Liver (tissue), 8 donors: ENCODE measurements at regions not wholly inside any gene's neighbourhood (a gene's known extent, or its start where the extent isn't known, plus 50 kb on each side); places are given as distances from the start of the nearest gene placed in this dataset.

ENCODE experiments used
- DNase-seq: peaks from one replicate; pipeline ENCODE4 v3.0.0-alpha.2; 2017; ENCODE audit warnings: low spot score
- H3K27ac ChIP-seq, 2 donors: one replicate each; pipeline ENCODE4 v1.7.0; 2013; ENCODE audit warnings: inconsistent platforms in 2 of 2, low read length in 2 of 2, control low read depth in 1 of 2, low read depth in 1 of 2, mild to moderate bottlenecking in 1 of 2
- H3K27me3 ChIP-seq, 4 donors: one replicate each; pipeline versions ENCODE4 v1.6.1 to v1.7.0; 2013; ENCODE audit warnings: low read length in 3 of 4, inconsistent platforms in 1 of 4, mild to moderate bottlenecking in 1 of 4, moderate library complexity in 1 of 4; ENCODE audit not compliant: control insufficient read depth in 4 of 4, insufficient read depth in 4 of 4
- H3K36me3 ChIP-seq, 4 donors: one replicate each; pipeline versions ENCODE4 v1.6.1 to v1.7.0; 2013; ENCODE audit warnings: low read length in 3 of 4, mild to moderate bottlenecking in 3 of 4, low read depth in 1 of 4, moderate library complexity in 1 of 4; ENCODE audit not compliant: control insufficient read depth in 4 of 4, insufficient read depth in 3 of 4
- H3K4me1 ChIP-seq, 4 donors: one replicate each; pipeline versions ENCODE4 v1.6.1 to v1.7.0; 2013; ENCODE audit warnings: low read length in 3 of 4, mild to moderate bottlenecking in 3 of 4, moderate library complexity in 1 of 4; ENCODE audit not compliant: control insufficient read depth in 4 of 4, insufficient read depth in 4 of 4
- H3K4me3 ChIP-seq, 3 donors: one replicate each; pipeline versions ENCODE4 v1.6.1 to v1.7.0; 2013; ENCODE audit warnings: low read length in 3 of 3, control low read depth in 1 of 3, low read depth in 1 of 3, mild to moderate bottlenecking in 1 of 3
- H3K9ac ChIP-seq, 2 donors: one replicate each; pipeline ENCODE4 v1.7.0; 2013; ENCODE audit warnings: low read length in 2 of 2, mild to moderate bottlenecking in 2 of 2, moderate library complexity in 2 of 2, control low read depth in 1 of 2, low read depth in 1 of 2
- H3K9me3 ChIP-seq, 4 donors: one replicate each; pipeline versions ENCODE4 v1.6.1 to v1.7.0; 2013; ENCODE audit warnings: low read length in 3 of 4; ENCODE audit not compliant: control insufficient read depth in 4 of 4
- EGR1 ChIP-seq, 2 donors: IDR thresholded peaks; 2 replicates each; pipeline ENCODE4 v1.6.1; 2016 to 2018; ENCODE audit warnings: antibody characterized with exemption in 2 of 2, low read depth in 2 of 2
- FOXA1 ChIP-seq: IDR thresholded peaks from 2 replicates; pipeline ENCODE4 v1.6.1; 2016; ENCODE audit warnings: antibody characterized with exemption
- FOXA2 ChIP-seq: IDR thresholded peaks from 2 replicates; pipeline ENCODE4 v1.6.1; 2016; ENCODE audit warnings: antibody characterized with exemption
- GABPA ChIP-seq, 2 donors: IDR thresholded peaks in 1 of 2; conservative IDR thresholded peaks in 1 of 2; 2 replicates each; pipeline ENCODE4 v1.6.1; 2016; ENCODE audit warnings: antibody characterized with exemption in 2 of 2, mild to moderate bottlenecking in 1 of 2, moderate library complexity in 1 of 2
- HNF4A ChIP-seq, 2 donors: conservative IDR thresholded peaks; 2 replicates each; pipeline ENCODE4 v1.6.1; 2016; ENCODE audit warnings: antibody characterized with exemption in 2 of 2, mild to moderate bottlenecking in 2 of 2
- HNF4G ChIP-seq: IDR thresholded peaks from 2 replicates; pipeline ENCODE4 v1.6.1; 2016; ENCODE audit warnings: antibody characterized with exemption
- JUND ChIP-seq, 2 donors: IDR thresholded peaks; 2 replicates each; pipeline ENCODE4 v1.6.1; 2016; ENCODE audit warnings: antibody characterized with exemption in 2 of 2
- NR2F2 ChIP-seq: IDR thresholded peaks from 2 replicates; pipeline ENCODE4 v1.6.1; 2016; ENCODE audit warnings: antibody characterized with exemption
- RAD21 ChIP-seq, 2 donors: IDR thresholded peaks; 2 replicates each; pipeline ENCODE4 v1.6.1; 2016; ENCODE audit warnings: antibody characterized with exemption in 2 of 2, mild to moderate bottlenecking in 2 of 2
- RXRA ChIP-seq, 2 donors: IDR thresholded peaks; 2 replicates each; pipeline ENCODE4 v1.6.1; 2017 to 2018; ENCODE audit warnings: antibody characterized with exemption in 2 of 2, mild to moderate bottlenecking in 1 of 2
- SP1 ChIP-seq: IDR thresholded peaks from 2 replicates; pipeline ENCODE4 v1.6.1; 2018; ENCODE audit warnings: antibody characterized with exemption, mild to moderate bottlenecking
- TAF1 ChIP-seq: conservative IDR thresholded peaks from 2 replicates; pipeline ENCODE4 v1.6.1; 2016; ENCODE audit warnings: antibody characterized with exemption, mild to moderate bottlenecking
- YY1 ChIP-seq: IDR thresholded peaks from 2 replicates; pipeline ENCODE4 v1.6.1; 2016; ENCODE audit warnings: antibody characterized with exemption, mild to moderate bottlenecking
- WGBS: extraction: QIAGEN DNeasy Blood & Tissue Kit; methylation state at CpG from one replicate; pipeline ENCODE4 v1.1.7; 2013; 5-methylcytosine and 5-hydroxymethylcytosine counted together
- TF ChIP-seq, protein P1 (sequence below): IDR thresholded peaks from 2 replicates; pipeline ENCODE4 v1.6.1; 2016; ENCODE audit warnings: antibody characterized with exemption
- TF ChIP-seq, protein P2 (sequence below): fragments of 150-350 bp; IDR thresholded peaks from 2 replicates; pipeline ENCODE4 v1.5.1; 2017; ENCODE audit warnings: improper control_type of control experiment, low read depth, low read length; ENCODE audit not compliant: missing input control
- TF ChIP-seq, protein P3 (sequence below): IDR thresholded peaks from 2 replicates; pipeline ENCODE4 v1.6.1; 2016; ENCODE audit warnings: antibody characterized with exemption
- TF ChIP-seq, protein P4 (sequence below): IDR thresholded peaks from 2 replicates; pipeline ENCODE4 v1.6.1; 2016; ENCODE audit warnings: antibody characterized with exemption, mild to moderate bottlenecking
- TF ChIP-seq, protein P5 (sequence below): IDR thresholded peaks from 2 replicates; pipeline ENCODE4 v1.6.1; 2016; ENCODE audit warnings: antibody characterized with exemption
- donor health status: healthy.
- donor health status: healthy.
- donor health status: healthy.
- donor health status: healthy.
- donor health status: healthy.

DNA sequence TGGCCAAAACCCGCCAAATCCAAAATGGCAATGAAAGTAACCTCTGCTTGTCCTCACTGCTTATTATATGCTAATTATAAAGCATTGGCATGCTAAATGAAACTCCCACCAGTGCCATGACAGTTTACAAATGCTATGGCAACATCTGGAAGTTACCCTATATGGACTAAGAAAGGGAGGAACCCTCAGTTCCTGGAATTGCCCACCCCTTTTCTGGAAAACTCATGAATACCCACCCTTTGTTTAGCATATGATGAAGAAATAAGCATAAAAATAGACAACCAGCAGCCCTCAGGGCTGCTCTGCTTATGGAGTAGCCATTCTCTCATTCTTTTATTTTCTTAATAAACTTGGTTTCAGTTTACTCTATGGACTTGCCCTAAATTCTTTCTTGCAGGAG is 269.8 kb downstream of the OLFM4 start:
- no peaks in the 10 kb centered on the region for H3K9me3 ChIP-seq
- H3K9ac ChIP-seq = no peak overlapping the region
- H3K4me1 ChIP-seq = peaks cover 0 to under 1% (median 0%) of the 10 kb centered on the region in 4 donors
- H3K27ac ChIP-seq = no peak overlapping the region
- WGBS = 73% methylated on average over 1 of the region's 1 CpG
- no peak for TF ChIP-seq YY1
- no peak for TF ChIP-seq HNF4G
- no peak for TF ChIP-seq SP1
- no peak for TF ChIP-seq JUND (IDR thresholded peaks at IDR 0.05)
- TF ChIP-seq, protein P1, sequence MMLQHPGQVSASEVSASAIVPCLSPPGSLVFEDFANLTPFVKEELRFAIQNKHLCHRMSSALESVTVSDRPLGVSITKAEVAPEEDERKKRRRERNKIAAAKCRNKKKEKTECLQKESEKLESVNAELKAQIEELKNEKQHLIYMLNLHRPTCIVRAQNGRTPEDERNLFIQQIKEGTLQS = no peak
- no peak for TF ChIP-seq NR2F2
- no peak for TF ChIP-seq RAD21 (IDR thresholded peaks at IDR 0.05)
- TF ChIP-seq HNF4A (conservative IDR thresholded peaks at IDR 0.05) = no peak
- TF ChIP-seq GABPA (IDR thresholded peaks at IDR 0.05 in 1 of 2, conservative IDR thresholded peaks at IDR 0.05 in 1 of 2) = no peak
- TF ChIP-seq, protein P2, sequence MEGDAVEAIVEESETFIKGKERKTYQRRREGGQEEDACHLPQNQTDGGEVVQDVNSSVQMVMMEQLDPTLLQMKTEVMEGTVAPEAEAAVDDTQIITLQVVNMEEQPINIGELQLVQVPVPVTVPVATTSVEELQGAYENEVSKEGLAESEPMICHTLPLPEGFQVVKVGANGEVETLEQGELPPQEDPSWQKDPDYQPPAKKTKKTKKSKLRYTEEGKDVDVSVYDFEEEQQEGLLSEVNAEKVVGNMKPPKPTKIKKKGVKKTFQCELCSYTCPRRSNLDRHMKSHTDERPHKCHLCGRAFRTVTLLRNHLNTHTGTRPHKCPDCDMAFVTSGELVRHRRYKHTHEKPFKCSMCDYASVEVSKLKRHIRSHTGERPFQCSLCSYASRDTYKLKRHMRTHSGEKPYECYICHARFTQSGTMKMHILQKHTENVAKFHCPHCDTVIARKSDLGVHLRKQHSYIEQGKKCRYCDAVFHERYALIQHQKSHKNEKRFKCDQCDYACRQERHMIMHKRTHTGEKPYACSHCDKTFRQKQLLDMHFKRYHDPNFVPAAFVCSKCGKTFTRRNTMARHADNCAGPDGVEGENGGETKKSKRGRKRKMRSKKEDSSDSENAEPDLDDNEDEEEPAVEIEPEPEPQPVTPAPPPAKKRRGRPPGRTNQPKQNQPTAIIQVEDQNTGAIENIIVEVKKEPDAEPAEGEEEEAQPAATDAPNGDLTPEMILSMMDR = no peak
- TF ChIP-seq, protein P3, sequence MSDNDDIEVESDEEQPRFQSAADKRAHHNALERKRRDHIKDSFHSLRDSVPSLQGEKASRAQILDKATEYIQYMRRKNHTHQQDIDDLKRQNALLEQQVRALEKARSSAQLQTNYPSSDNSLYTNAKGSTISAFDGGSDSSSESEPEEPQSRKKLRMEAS = no peak
- TF ChIP-seq, protein P4, sequence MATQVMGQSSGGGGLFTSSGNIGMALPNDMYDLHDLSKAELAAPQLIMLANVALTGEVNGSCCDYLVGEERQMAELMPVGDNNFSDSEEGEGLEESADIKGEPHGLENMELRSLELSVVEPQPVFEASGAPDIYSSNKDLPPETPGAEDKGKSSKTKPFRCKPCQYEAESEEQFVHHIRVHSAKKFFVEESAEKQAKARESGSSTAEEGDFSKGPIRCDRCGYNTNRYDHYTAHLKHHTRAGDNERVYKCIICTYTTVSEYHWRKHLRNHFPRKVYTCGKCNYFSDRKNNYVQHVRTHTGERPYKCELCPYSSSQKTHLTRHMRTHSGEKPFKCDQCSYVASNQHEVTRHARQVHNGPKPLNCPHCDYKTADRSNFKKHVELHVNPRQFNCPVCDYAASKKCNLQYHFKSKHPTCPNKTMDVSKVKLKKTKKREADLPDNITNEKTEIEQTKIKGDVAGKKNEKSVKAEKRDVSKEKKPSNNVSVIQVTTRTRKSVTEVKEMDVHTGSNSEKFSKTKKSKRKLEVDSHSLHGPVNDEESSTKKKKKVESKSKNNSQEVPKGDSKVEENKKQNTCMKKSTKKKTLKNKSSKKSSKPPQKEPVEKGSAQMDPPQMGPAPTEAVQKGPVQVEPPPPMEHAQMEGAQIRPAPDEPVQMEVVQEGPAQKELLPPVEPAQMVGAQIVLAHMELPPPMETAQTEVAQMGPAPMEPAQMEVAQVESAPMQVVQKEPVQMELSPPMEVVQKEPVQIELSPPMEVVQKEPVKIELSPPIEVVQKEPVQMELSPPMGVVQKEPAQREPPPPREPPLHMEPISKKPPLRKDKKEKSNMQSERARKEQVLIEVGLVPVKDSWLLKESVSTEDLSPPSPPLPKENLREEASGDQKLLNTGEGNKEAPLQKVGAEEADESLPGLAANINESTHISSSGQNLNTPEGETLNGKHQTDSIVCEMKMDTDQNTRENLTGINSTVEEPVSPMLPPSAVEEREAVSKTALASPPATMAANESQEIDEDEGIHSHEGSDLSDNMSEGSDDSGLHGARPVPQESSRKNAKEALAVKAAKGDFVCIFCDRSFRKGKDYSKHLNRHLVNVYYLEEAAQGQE = no peak
- no peak for TF ChIP-seq EGR1 (IDR thresholded peaks at IDR 0.05; ENCODE audit: low read depth in 2 of 2)
- no peak for TF ChIP-seq RXRA (IDR thresholded peaks at IDR 0.05)
- TF ChIP-seq FOXA2 = no peak
- no peak for TF ChIP-seq FOXA1
- TF ChIP-seq, protein P5, sequence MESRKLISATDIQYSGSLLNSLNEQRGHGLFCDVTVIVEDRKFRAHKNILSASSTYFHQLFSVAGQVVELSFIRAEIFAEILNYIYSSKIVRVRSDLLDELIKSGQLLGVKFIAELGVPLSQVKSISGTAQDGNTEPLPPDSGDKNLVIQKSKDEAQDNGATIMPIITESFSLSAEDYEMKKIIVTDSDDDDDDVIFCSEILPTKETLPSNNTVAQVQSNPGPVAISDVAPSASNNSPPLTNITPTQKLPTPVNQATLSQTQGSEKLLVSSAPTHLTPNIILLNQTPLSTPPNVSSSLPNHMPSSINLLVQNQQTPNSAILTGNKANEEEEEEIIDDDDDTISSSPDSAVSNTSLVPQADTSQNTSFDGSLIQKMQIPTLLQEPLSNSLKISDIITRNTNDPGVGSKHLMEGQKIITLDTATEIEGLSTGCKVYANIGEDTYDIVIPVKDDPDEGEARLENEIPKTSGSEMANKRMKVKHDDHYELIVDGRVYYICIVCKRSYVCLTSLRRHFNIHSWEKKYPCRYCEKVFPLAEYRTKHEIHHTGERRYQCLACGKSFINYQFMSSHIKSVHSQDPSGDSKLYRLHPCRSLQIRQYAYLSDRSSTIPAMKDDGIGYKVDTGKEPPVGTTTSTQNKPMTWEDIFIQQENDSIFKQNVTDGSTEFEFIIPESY = no peak
- no peak for TF ChIP-seq TAF1
- no peak overlapping the region for H3K4me3 ChIP-seq
- no peaks in the 10 kb centered on the region for H3K27me3 ChIP-seq
- DNase-seq = no peak
- H3K36me3 ChIP-seq = no peaks in the 10 kb centered on the region
